AG09319 (cell line): ENCODE measurements at regions not wholly inside any gene's neighbourhood (a gene's known extent, or its start where the extent isn't known, plus 50 kb on each side); places are given as distances from the start of the nearest gene placed in this dataset.

ENCODE experiments used
- DNase-seq: peaks from one replicate; pipeline ENCODE4 v3.0.0-alpha.2; 2010; ENCODE audit warnings: low read depth; ENCODE audit errors: extremely low read depth
- CTCF ChIP-seq: IDR thresholded peaks from 2 replicates; pipeline ENCODE4 v1.5.1; 2011; ENCODE audit warnings: low read depth, mild to moderate bottlenecking, inconsistent platforms, low read length, moderate library complexity

- DNase-seq: no peak
- no peak for TF ChIP-seq CTCF
These were observed 123.5 kb downstream of the LRRC70 start for GRCh38 chr5:62702126-62702525.

- no peak for TF ChIP-seq CTCF
- DNase-seq: no peak
These were observed 122.4 kb downstream of the LRRC70 start for GRCh38 chr5:62701036-62701435.

GRCh38 chr5:62698756-62699155, 120.1 kb downstream of the LRRC70 start:
- TF ChIP-seq CTCF: no peak
- no peak for DNase-seq

- TF ChIP-seq CTCF: no peak
- DNase-seq: no peak
These were observed 116.7 kb downstream of the LRRC70 start for GRCh38 chr5:62695274-62695673.

- TF ChIP-seq CTCF: no peak
These were observed 114.5 kb downstream of the LRRC70 start for GRCh38 chr5:62692946-62693713.

GRCh38 chr5:62691946-62692345, 113.3 kb downstream of the LRRC70 start:
- no peak for TF ChIP-seq CTCF
- DNase-seq: no peak

More at GRCh38 chr5:62692946-62693713, 114.5 kb downstream of the LRRC70 start:
- no peak for DNase-seq

GRCh38 chr5:62690421-62690820, 111.8 kb downstream of the LRRC70 start:
- TF ChIP-seq CTCF: no peak
- DNase-seq: no peak
